NCI-H1417 (cell line): ENCODE measurements at regions not wholly inside any gene's neighbourhood (a gene's known extent, or its start where the extent isn't known, plus 50 kb on each side); places are given as distances from the start of the nearest gene placed in this dataset.
A peak's percentile ranks its signal among the peaks of the same experiment; 100 is the strongest.

ENCODE experiments used
- DNase-seq, 3 experiments: peaks; one replicate each; lab custom pipeline; 2025; lab: John Stamatoyannopoulos, UW

DNA sequence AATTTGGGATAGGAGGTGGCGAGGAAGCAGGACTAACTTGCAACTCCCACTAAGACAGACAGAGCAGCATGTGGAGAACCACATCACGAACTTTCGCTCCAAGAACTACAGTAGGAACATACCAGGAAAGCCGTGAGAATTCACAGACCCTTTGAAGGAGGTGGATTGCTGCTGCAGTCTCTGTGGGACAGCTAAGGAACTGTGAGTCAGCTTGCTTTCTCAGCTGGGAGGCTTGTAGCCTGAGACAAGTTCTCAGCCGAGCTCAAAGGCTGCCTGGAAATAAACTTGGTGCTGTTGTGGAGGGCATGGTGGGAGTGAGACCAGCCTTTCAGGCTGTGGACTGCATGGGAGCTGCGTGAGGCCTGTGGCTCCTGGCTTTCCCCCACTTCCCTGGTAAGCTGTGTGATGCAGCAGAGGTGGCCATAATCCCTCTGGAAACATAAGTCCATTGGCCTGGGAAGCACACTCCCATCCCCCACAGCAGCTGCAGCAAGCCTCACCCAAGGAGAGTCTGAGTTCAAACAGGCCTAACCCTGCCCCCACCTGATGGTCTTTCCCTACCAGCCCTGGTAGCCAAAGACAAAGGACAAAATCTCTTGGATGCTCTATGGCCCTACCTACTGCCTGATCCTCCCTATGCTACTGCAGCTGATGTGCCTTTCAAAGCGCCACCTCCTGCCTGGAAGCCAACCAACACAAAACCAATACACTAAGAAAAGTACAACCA lies 441.1 kb upstream of the HTR2A start:
- no peak for DNase-seq

DNA sequence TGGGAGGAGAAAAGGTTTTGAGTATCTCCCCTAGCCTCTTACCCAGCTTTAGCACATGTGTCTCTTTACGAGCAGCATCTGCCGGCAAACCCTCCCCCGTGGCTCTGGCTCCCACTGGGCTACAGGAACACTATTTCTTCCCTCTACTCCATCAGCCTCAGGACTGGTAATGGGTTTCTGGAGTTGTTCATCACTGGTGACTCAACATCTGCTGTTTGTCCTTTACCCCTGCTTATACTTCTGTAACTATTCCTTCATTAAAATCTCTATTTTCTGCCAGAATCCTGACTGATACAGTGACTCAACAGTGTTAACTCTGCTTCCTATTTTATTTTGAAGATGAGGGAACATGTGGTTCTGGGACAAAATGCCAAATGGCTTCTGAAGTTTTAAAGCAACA lies 437.3 kb upstream of the HTR2A start:
- DNase-seq, result no peak

GRCh38 chr13:47332149-47332548 lies 435.3 kb upstream of the HTR2A start:
- no peak for DNase-seq

DNA sequence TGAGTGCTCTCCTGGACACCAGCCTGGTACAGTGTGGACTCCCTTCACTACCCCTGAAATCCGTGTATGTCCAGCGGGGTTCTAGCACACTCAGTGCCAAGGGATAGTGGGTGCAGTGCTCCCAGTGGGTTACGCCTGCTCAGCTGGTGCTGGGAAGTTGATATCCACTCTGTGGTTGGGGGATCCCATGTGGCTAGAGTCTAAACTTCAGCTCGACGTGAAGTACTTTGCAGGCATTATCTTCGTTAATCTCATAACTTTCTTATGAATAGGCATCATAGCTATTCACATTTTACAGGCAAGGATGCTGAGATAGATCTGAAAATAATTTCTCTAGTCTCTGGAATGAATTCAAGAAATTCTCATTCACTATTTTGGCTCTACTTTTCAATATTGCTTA lies 433.2 kb upstream of the HTR2A start:
- no peak for DNase-seq

GRCh38 chr13:47327861-47328260 lies 431.0 kb upstream of the HTR2A start:
- DNase-seq, result no peak

DNA sequence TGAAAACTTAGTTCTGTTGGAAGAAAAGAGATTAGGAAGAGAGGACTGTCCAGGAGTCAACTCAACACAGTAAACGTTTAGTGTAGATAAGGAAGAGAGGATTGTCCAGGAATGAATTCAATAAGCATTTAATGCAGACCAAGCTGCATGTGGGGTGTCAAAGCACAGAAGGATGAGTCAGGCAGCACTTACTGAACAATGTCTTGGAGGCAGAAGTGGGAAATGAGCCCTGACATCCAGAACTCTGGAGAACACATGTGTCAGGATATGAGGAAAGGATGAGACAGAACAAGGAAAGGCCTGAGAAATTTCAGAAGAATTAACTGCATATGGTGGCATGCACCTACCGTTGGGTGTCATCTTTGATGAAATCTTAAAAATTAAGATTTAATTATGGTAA lies 429.2 kb upstream of the HTR2A start:
- no peak for DNase-seq

GRCh38 chr13:47317356-47317755 lies 420.5 kb upstream of the HTR2A start:
- DNase-seq, result no peak

GRCh38 chr13:47310401-47310800 lies 413.5 kb upstream of the HTR2A start:
- peak in 1 of 3 experiments; percentile 2 for DNase-seq

- DNase-seq, result no peak
Measured at GRCh38 chr13:47306991-47307390, 410.1 kb upstream of the HTR2A start.

GRCh38 chr13:47303626-47304025 lies 406.8 kb upstream of the HTR2A start:
- no peak for DNase-seq

DNA sequence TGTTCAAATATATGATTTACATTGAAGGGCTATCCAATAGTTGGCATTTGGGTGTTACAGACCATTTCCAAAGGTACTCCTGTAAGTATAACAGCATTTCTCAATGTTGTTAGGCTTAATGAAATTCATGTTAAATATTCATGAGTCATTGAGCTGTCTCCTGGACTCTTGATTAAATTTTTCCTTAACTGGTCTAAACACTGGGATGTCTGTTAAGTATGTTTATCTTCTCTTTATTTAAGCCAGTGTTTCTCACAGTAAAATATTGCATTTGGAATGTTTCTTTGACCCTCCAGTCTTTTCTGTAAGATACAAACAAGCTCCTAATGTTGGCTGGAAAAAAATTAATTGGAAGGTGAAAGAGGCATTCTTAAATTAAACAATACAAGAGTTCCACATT lies 402.5 kb upstream of the HTR2A start:
- DNase-seq, result no peak

GRCh38 chr13:47298506-47298905 lies 401.7 kb upstream of the HTR2A start:
- DNase-seq, result no peak

DNA sequence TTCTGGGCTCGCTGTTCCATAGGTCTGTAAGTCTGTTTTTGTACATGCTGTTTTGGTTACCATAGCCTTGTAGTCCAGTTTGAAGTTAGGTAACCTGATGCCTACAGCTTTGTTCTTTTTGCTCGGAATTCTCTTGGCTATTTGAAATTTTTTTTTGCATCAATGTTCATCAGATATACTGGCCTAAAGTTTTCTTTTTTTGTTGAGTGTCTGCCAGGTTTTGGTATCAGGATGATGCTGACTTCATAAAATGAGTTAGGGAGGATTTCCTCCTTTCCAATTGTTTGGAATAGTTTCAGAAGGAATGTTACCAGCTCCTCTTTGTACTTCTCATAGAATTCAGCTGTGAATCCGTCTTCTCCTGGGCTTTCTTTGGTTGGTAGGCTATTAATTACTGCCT lies 397.8 kb upstream of the HTR2A start:
- DNase-seq, result no peak

DNA sequence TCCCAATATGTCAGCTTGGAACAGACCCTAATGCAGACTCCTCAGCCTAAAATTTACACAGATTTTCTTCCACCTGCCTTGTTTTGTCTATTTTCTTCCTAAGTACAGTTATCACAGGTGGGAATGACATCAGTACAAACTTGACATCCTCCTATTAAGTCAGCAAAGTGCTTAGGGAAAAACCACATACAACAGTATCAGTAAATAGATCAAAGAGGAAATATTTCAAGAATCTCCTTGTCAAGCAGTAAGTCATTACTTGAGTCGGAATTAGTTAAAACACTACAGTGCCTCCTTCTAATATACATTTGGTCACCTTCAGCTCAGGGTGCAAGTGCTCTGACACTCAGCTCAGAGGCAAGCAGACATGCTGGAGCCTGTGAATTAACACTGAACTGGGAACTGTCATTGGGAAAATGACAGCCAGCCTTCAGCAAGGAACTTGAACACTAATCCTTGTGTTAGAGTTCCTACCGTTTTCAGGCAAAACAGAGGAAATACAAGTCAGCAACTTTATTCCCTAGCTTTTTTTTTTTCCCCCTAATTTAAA lies 394.3 kb upstream of the HTR2A start:
- no peak for DNase-seq

DNA sequence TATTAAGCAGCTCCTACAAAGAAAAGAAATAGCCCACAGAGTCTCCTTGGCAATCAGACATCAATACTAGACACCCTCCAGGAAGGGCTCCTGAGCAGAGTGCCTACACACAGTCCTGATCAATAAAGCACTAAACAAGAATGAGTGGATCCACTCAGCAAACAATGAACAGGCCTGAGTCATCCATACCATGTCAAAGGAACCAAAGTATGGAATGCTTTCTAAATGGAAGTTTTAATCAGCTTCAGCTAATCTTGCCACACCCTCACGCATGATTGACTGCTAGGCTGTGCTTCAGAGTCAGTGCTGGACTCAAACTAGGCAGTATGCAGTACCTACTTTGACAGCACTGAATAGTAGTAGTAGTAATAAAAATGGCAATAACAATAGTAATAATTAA lies 392.7 kb upstream of the HTR2A start:
- no peak for DNase-seq

DNA sequence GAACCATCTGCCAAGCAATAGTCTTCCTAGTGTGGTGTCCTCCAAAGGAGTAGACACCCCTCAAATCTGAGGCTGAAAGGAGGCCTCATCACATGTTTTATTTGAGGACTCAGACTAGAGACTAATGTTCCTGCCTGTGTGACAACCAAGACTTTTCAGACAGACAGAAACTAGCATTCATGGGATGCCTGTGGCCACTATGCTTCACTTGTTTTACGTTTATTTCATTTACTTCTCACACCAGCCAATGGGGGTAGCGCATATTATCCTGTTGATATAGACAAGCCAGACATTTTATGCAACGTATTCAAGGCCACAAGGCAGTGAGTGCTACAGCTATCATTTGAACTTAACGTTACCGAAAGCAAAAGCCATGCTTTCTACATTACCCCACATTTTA lies 391.7 kb upstream of the HTR2A start:
- DNase-seq, result no peak

- DNase-seq, result no peak
Measured at GRCh38 chr13:47287291-47287751, 390.5 kb upstream of the HTR2A start.

- no peak for DNase-seq
Measured at GRCh38 chr13:47281991-47282390, 385.1 kb upstream of the HTR2A start.

DNA sequence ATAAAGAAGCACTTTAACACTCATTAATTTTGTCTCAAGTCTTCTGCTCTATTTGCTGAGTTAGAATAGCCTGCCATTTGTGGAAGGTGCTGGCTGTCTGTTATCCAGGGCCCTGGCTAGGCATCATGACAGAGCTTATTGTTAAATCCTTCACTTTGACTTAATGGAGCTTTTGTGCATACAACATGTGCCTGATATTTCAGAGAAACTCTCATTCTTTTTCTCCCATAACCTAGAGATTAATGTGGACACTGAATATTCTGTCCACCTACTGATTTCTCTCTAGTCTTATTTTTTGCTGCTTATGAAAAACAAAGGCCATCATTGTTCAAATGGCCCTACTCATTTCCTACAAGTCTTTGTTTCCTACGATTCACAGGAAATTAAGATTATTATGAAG lies 383.1 kb upstream of the HTR2A start:
- DNase-seq, result no peak

- DNase-seq, result no peak
Measured at GRCh38 chr13:47277774-47278173, 380.9 kb upstream of the HTR2A start.

- no peak for DNase-seq
Measured at GRCh38 chr13:47268270-47268669, 371.4 kb upstream of the HTR2A start.

- DNase-seq, result no peak
Measured at GRCh38 chr13:47258384-47258783, 361.5 kb upstream of the HTR2A start.

DNA sequence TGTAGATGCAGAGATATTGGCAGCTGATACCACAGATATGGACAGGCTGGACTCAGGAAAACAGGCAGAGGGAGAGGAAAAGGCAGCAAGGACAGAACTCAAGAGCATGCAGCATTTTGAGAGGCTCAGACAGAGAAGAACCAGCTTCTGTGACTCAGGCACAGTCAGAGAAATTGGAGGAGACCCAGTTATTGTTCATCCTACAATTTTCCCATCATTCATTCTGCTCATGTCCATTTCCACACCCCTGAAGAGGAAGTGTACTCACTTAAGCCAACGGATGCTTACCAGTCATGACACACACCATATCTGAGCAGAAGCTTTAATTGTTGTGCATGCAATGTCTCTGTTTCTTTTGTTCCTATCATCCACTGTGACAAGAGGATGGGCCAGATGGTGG lies 359.8 kb upstream of the HTR2A start:
- no peak for DNase-seq

DNA sequence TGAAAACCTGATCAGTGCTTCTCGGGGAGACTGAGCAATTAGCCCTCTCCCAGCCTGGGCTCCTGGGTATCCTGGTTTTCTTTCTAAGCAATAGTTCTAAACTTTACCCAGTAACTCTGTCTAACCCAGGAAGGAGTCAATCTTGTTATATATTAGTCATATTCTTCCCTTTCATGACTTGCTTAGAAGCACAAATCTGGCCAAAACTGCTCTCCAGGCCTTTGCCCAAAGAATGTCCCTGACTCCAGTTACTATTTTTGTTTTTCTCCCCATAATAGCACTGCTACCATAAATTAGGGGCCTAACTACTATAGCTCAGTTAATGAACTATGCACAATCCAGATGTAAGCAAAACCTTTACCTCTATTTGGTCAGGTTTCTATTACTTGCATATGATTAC lies 355.8 kb upstream of the HTR2A start:
- no peak for DNase-seq
